Prostate gland (tissue), 2 donors: ENCODE measurements at regions not wholly inside any gene's neighbourhood (a gene's known extent, or its start where the extent isn't known, plus 50 kb on each side); places are given as distances from the start of the nearest gene placed in this dataset.

Experiments used
- CTCF ChIP-seq, 4 experiments: fragments of 200-600 bp in 2 of 4; fragments of 450-650 bp in 2 of 4; sonication (generic) in 2 of 4; IDR thresholded peaks; 1 replicate in 3 of 4; 2 replicates in 1 of 4; pipeline ENCODE4 v1.5.1; 2016 to 2019; ENCODE audit warnings: antibody characterized with exemption in 4 of 4, mild to moderate bottlenecking in 2 of 4, moderate library complexity in 2 of 4
- POLR2A ChIP-seq: fragments of 450-650 bp; IDR thresholded peaks from one replicate; pipeline ENCODE4 v1.6.1; 2016; ENCODE audit warnings: antibody characterized with exemption, mild to moderate bottlenecking
- POLR2AphosphoS5 ChIP-seq: sonication (generic); formaldehyde crosslinking; IDR thresholded peaks from one replicate; pipeline ENCODE4 v1.6.1; 2017; ENCODE audit warnings: antibody characterized with exemption

- TF ChIP-seq CTCF (IDR thresholded peaks at IDR 0.05) (no peak), POLR2AphosphoS5 (no peak), POLR2A (no peak)
Observed at GRCh38 chr1:98045211-98045766, 124.5 kb upstream of the DPYD start.
